Urinary bladder (tissue), 3 donors: ENCODE measurements at regions not wholly inside any gene's neighbourhood (a gene's known extent, or its start where the extent isn't known, plus 50 kb on each side); places are given as distances from the start of the nearest gene placed in this dataset.

Experiments
- DNase-seq: peaks from one replicate; pipeline ENCODE4 v3.0.0-alpha.2; 2015; ENCODE audit errors: extremely low spot score
- H3K27ac ChIP-seq: one replicate; pipeline ENCODE4 v1.5.1; 2013; ENCODE audit warnings: low read depth, mild to moderate bottlenecking, moderate library complexity
- H3K36me3 ChIP-seq: one replicate; pipeline ENCODE4 v1.6.1; 2013; ENCODE audit warnings: mild to moderate bottlenecking, moderate library complexity; ENCODE audit not compliant: insufficient read depth
- H3K4me1 ChIP-seq: one replicate; pipeline ENCODE4 v1.6.1; 2013; ENCODE audit warnings: mild to moderate bottlenecking, moderate library complexity; ENCODE audit not compliant: insufficient read depth
- H3K4me3 ChIP-seq: one replicate; pipeline ENCODE4 v1.5.1; 2013; ENCODE audit warnings: low read depth, low read length
- WGBS: extraction: QIAGEN DNeasy Blood & Tissue Kit; methylation state at CpG from one replicate; pipeline ENCODE4 v1.1.7; 2013; 5-methylcytosine and 5-hydroxymethylcytosine counted together
- donor health status: healthy with polysubstance abuse.
- donor health status: healthy.

DNA sequence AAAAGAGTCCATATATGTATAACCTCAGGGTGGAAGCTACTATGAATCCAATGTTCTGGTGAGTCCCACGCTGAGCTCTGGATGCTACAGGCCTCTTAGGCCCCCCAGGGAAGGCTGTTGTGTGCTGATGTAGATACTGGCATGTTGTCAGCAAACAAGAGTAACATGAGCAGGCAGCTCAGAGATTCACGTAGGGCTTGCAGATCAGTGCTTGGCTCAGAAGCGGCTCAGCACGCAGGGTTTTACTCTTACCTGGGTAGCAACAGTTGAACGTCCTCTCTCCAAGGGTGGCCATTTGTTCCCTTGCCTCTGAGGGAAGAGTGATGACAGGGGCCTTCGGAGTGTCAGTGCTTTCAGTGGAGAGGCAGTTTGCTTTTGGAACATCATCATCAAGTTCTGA lies 93.4 kb downstream of the ZFP64 start:
- DNase-seq, result no peak
- Histone ChIP-seq H3K4me1 (no peaks in the 10 kb centered on the region), H3K36me3 (no peaks in the 10 kb centered on the region), H3K27ac (no peak overlapping the region), H3K4me3 (no peak overlapping the region)
- 94% methylated on average over 6 of the region's 6 CpGs for WGBS

DNA sequence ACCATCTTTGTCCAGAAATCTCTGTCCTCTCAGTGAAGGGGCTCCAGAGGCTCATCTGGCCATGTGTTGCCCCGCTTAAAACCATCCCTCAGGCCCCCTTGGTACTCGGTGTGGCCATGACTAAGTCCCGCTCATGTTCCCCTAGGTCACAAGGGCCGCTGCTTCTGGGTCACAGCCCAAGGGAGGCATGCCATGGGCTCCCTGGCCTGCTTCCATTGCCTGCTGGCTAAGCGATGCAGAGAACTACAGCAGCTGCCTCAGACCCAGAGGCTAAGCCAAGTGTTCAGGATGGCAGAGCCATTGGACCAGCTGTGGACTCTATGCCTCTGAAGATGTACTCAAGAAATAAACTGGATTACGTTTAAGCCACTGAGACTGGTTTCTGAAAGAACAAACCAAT lies 95.5 kb downstream of the ZFP64 start:
- no peak for DNase-seq
- H3K36me3 ChIP-seq, result no peaks in the 10 kb centered on the region
- no peaks in the 10 kb centered on the region for H3K4me1 ChIP-seq
- WGBS, result 94% methylated on average over 6 of the region's 6 CpGs
- no peak overlapping the region for H3K4me3 ChIP-seq
- no peak overlapping the region for H3K27ac ChIP-seq

DNA sequence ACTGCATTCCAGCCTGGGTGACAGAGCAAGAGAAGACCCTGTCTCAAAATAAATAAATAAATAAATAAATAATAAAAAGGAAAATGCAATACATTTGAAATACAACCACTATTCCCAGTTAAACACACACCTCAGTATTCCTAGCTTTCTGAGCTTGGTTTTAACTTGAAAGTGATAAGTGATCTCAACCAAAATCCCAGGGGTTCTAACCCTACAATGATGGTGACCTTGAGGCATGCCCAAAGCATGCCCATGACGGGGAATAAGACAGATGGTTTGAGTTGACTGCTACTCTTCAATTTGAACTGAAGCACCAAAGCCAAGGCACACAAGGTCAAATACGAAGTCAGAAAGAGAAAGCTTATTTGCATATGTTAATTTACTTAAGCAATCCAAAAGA lies 96.9 kb downstream of the ZFP64 start:
- Histone ChIP-seq H3K27ac (no peak overlapping the region), H3K36me3 (no peaks in the 10 kb centered on the region), H3K4me1 (no peaks in the 10 kb centered on the region), H3K4me3 (no peak overlapping the region)
- no peak for DNase-seq
- WGBS, result 68% methylated on average over 2 of the region's 2 CpGs

DNA sequence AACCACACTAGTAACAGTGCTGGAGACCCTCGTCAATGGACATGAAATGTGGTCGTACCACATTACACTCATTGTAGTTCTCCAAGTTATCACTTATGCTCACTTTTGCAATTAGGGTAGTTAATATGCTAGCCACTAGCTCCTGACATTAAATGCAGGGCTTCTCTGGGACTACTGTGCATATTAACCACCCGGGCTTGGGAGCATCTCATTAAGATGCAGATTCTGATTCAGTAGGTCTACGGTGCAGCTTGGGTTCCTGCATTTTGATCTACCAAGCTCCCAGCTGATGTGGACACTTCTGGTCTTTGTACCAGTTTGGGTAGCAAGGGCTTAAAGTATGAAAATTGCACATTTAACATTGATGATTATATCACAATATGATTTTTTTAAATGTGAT lies 98.0 kb downstream of the ZFP64 start:
- DNase-seq, result no peak
- H3K27ac ChIP-seq, result no peak overlapping the region
- H3K36me3 ChIP-seq, result no peaks in the 10 kb centered on the region
- WGBS, result 92% methylated on average over 4 of the region's 4 CpGs
- no peak overlapping the region for H3K4me3 ChIP-seq
- no peaks in the 10 kb centered on the region for H3K4me1 ChIP-seq

DNA sequence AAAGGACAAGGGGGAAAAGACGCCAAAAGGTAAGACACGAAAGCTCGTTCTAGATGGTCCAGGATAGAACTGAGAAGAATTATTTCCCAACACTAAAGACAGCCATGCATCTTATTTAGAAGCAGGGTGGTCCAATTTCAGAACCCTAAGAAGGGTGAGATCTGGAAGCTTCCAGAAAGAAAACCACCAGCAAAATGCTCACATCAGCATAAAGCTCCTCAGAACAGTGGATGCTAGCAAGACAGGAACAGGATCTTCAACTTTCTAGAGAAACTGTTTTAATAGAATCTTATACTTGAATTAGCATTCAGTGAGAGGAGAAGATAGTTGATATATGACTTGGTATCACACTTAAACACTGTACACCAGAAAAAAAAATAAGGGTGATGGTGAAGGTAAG lies 101.5 kb downstream of the ZFP64 start:
- Histone ChIP-seq H3K27ac (no peak overlapping the region), H3K4me3 (no peak overlapping the region), H3K36me3 (no peaks in the 10 kb centered on the region), H3K4me1 (no peaks in the 10 kb centered on the region)
- no peak for DNase-seq
- WGBS, result 98% methylated on average over 3 of the region's 3 CpGs

DNA sequence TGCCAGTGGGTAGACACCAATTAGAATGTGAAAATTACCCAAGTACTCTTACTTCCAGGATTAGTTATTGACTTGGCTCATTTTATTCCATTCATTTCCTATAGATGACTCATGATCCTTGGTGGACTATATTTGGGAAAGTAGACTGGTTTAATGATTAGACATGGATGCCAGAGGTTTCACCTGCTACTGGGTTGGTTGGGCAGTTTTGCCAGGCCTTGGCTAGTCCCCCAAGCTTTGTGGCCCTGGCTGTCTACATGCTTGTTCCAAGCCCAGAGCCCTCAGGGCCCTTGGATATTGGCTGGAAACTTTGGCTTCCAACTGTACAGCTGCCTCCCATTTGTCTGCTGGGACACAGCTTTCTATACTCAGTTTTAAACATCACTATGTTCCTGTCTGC lies 104.1 kb downstream of the ZFP64 start:
- Histone ChIP-seq H3K4me1 (no peaks in the 10 kb centered on the region), H3K27ac (no peak overlapping the region), H3K36me3 (no peaks in the 10 kb centered on the region), H3K4me3 (no peak overlapping the region)
- no peak for DNase-seq

DNA sequence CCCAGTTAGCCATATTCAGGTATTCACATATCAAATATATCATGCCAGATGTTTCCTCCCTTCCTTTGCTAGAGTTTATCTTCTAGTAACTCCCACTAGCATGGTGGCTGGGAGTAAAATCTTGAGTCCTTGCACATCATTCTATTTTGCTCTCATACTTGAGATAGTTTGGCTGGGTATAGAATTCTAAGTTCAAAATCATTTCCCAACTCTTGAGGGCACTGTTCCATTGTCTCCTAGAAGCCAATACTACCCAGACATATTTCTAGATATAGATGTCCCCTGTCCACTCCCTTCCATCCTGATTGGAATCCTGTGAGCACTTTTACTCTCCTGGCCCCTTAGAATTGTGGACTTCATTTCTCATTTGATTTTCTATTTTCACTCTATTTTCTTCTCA lies 104.7 kb downstream of the ZFP64 start:
- DNase-seq, result no peak
- H3K4me3 ChIP-seq, result no peak overlapping the region
- no peak overlapping the region for H3K27ac ChIP-seq
- no peaks in the 10 kb centered on the region for H3K36me3 ChIP-seq
- H3K4me1 ChIP-seq, result no peaks in the 10 kb centered on the region

DNA sequence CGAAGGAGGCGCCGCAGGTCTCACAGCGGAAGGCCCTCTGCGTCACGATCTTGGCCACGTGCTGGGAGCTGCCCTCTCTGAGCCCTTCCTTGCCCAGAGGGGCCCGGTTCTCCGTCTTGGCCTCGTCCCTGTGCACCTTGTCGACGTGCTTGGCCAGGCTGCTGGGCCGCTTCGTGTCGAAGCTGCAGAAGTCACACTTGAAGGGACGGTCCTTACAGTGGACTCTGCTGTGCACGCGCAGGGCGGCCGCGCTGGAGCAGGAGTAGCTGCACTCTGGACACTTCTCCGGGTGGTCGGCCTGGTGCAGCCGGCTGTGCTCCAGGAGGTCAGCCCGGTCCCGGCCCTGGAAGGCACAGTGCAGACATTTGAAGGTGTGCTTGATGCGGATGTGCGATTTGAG lies 106.9 kb downstream of the ZFP64 start:
- Histone ChIP-seq H3K4me3 (no peak overlapping the region), H3K4me1 (no peaks in the 10 kb centered on the region), H3K27ac (no peak overlapping the region), H3K36me3 (no peaks in the 10 kb centered on the region)
- DNase-seq, result no peak
- 96% methylated on average over 28 of the region's 28 CpGs for WGBS

DNA sequence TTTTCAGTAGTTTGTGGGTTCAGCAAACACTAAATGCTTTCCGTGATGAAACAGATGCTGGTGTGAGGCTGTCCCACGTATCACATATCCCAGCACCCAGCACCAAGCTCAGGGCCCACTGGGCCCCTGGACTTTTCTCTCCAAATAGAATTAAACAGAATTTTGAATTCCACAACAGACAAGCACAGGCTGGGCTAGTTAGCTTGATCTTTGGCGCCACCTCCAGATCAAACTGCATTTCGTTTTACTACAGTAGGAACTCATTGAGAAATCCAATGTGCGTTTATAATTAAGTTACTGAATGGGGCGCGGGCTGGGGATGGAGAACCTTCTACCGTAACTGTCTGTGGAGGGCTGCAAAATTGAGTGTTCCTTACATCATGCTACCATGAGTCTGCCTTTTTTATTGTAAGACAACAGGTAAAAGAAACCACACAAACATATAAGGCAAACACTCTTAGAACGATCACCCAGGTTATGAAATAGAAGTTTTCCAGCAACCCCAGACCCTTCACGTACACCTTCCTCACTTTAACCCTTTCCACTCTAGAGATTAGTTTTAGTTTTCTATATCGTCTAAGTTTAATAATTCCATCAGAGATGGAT lies 107.8 kb downstream of the ZFP64 start:
- Histone ChIP-seq H3K4me1 (no peaks in the 10 kb centered on the region), H3K36me3 (no peaks in the 10 kb centered on the region), H3K4me3 (no peak overlapping the region), H3K27ac (no peak overlapping the region)
- 42% methylated on average over 11 of the region's 11 CpGs for WGBS
- no peak for DNase-seq

DNA sequence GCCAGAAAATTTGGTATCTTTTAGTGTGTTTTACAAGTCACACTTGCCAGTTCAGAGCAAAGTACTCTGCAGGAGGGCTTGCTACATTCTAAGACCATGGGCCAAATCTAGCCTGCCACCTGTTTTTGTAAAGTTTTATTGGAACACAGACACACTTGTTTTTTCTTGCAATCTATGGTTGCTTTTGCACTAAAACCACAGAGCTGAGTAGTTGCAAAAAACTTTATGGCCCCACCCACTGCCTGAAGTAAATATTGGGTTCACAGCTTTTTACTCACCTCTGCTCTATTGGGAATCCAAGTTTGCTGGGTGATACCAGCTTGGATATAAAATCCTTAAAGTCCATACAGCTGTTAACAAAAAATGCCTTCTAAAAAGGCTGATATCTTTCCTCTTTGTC lies 109.0 kb downstream of the ZFP64 start:
- H3K4me3 ChIP-seq, result no peak overlapping the region
- H3K27ac ChIP-seq, result no peak overlapping the region
- no peak for DNase-seq
- H3K4me1 ChIP-seq, result no peaks in the 10 kb centered on the region
- no peaks in the 10 kb centered on the region for H3K36me3 ChIP-seq

DNA sequence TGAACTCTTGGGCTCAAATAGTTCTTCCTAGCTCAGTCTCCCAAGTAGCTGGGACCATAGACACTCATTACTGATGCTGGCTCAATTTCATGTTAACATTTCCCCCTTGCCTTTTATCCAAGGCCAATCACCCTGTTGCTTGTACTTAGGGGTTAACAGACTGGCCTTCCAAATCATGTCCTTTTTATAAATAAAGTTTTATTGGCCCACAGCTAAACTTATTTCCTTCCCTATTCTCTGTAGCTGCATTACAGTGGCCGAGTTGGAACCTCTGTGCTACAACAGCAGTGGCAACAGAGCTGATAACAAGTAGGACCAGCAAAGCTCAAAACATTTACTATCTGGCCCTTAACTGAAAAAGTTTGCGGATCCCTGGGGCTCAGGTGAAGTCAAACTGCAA lies 109.8 kb downstream of the ZFP64 start:
- no peak for DNase-seq
- H3K4me3 ChIP-seq, result no peak overlapping the region
- whole genome bisulfite sequencing, result 92% methylated on average over 2 of the region's 2 CpGs
- no peaks in the 10 kb centered on the region for H3K4me1 ChIP-seq
- no peak overlapping the region for H3K27ac ChIP-seq
- no peaks in the 10 kb centered on the region for H3K36me3 ChIP-seq

DNA sequence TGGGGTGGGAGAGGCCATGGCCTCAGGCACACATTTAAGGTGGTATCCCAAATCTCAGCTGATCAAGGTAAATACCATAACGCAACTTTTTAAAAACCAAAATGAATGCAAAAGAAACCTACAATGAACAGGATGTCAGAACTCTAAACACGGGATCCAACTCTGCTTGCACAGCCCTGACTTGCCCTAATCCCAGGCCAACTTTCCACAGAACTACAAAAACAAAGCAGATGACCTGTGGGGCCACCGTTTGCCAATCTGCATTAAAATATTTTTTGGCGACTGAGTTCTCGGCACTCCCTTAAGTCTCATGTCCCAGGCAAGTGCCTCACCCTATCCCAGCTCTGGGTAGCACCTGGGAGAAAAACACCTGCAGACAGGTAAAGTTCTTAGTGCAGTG lies 110.5 kb downstream of the ZFP64 start:
- Histone ChIP-seq H3K4me1 (no peaks in the 10 kb centered on the region), H3K27ac (no peak overlapping the region), H3K36me3 (no peaks in the 10 kb centered on the region), H3K4me3 (no peak overlapping the region)
- WGBS, result 72% methylated on average over 5 of the region's 5 CpGs
- no peak for DNase-seq

DNA sequence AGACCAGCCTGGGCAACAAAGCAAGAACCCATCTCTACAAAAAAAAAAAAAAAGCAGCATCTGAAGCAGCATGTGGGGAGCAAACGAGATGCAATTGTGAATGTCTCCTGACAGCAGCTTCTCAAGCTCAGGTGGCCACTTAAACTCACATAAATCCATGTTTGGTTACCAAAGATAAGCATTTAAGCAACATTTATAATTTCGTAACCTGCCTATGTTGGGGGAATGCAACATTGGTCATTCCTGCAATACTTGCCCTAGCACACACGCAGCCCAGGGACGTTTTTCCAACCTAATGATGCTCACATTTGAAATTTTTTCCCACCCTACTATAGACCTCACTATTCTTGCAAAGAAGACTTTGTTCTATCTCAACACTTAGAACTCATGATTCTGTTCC lies 113.3 kb downstream of the ZFP64 start:
- no peak for DNase-seq
- no peaks in the 10 kb centered on the region for H3K36me3 ChIP-seq
- no peaks in the 10 kb centered on the region for H3K4me1 ChIP-seq
- WGBS, result 91% methylated on average over 4 of the region's 4 CpGs
- H3K27ac ChIP-seq, result no peak overlapping the region
- no peak overlapping the region for H3K4me3 ChIP-seq

DNA sequence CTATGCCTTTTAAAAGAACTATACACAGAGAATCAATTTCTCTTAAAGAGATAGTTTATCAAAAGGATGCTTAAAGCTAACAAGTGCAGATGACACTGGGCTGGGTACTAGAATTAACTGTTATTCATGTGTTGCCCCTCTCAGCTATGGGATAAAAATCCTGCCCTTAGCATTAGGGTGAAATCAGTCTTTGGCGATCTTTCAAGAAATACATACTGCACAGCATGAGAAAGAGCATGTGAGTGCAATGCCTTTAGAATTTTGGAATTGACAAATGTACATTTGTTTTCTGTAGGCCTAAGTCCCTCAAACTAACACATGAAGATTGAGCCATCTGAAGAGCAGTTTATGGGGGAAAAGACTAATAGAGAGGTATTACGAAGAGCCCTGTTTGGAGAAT lies 115.4 kb downstream of the ZFP64 start:
- H3K27ac ChIP-seq, result no peak overlapping the region
- no peaks in the 10 kb centered on the region for H3K36me3 ChIP-seq
- peak; percentile 5 for DNase-seq
- no peaks in the 10 kb centered on the region for H3K4me1 ChIP-seq
- 81% methylated on average over 2 of the region's 2 CpGs for WGBS
- H3K4me3 ChIP-seq, result no peak overlapping the region

DNA sequence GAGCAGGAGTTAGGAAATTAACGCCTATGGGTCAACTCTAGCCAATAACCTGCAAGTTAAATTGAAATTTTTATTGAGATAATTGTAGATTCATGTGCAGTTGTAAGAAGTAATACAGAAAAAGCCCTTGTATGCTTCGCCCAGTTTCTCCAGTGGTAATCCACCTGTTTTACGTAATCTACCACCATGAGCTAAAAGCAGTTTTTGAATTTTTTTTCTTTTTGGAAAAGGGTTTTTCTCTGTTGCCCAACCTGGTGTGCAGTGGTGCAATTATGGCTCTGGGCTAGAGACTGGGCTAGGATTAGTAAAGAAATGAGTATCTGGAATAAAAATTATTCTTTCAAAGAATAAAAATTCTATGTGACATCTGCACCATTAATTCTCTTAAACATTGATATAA lies 116.2 kb downstream of the ZFP64 start:
- 88% methylated on average over 3 of the region's 3 CpGs for WGBS
- no peaks in the 10 kb centered on the region for H3K4me1 ChIP-seq
- H3K27ac ChIP-seq, result no peak overlapping the region
- H3K36me3 ChIP-seq, result no peaks in the 10 kb centered on the region
- DNase-seq, result no peak
- no peak overlapping the region for H3K4me3 ChIP-seq
